Fibroblast of upper back skin (primary cell): ENCODE measurements at regions not wholly inside any gene's neighbourhood (a gene's known extent, or its start where the extent isn't known, plus 50 kb on each side); places are given as distances from the start of the nearest gene placed in this dataset.
"Not testable (repeated sequence)": the region's sequence is repeated elsewhere in the genome, so short reads cannot be mapped to it uniquely, and the experiment has no call there.

Experiments
- DNase-seq: peaks from one replicate; pipeline ENCODE4 v3.0.0-alpha.2; 2013

- no peak for DNase-seq
Measured at GRCh38 chr3:112736805-112737566, 96.0 kb upstream of the CCDC80 start.

GRCh38 chr3:112736386-112736785, 95.4 kb upstream of the CCDC80 start:
- peak; percentile 31 for DNase-seq

- no peak for DNase-seq
Measured at GRCh38 chr3:112735926-112736325, 95.0 kb upstream of the CCDC80 start.

GRCh38 chr3:112734736-112735350, 93.9 kb upstream of the CCDC80 start:
- DNase-seq: peak; percentile 87

DNA sequence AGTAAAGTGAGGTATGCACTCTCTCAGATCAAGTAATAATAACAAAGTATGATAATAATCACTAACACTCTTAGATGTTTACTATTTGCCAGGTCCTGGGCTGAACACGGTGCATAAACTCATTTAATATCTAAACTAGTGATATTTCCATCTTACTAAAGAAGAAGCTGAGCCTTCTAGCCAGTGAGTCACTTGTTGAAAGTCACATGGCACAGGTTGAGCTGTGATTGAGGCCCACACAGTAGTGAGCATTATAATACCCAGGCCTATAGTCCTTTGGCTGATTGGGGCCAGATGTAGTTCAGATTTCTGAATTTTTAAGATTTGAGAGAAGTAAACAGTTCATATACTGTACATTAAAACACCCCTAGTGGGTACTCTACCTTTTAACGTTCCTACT, 93.2 kb upstream of the CCDC80 start:
- peak; percentile 49 for DNase-seq

GRCh38 chr3:112730210-112730609, 89.3 kb upstream of the CCDC80 start:
- no peak for DNase-seq

DNA sequence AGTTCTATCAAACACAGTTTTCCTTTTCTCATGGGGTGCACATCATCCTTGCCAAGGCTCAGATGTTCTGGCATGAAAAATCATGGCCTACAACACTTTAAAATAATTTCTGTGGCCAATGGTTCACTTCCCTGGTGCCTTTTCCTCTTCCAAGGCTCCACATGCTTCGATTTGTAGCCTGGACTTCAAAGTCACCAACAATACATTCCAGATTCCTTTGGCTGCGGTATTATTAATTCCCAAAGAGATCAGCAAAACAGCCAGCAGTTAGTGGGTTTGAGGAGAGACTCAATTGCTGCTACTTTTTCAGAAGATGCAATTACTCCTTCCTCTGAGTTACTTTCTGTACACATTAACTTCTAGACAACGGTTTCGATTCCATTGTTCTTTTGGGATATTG, 80.3 kb upstream of the CCDC80 start:
- peak; percentile 64 for DNase-seq

GRCh38 chr3:112718967-112719366, 78.0 kb upstream of the CCDC80 start:
- DNase-seq: no peak

DNA sequence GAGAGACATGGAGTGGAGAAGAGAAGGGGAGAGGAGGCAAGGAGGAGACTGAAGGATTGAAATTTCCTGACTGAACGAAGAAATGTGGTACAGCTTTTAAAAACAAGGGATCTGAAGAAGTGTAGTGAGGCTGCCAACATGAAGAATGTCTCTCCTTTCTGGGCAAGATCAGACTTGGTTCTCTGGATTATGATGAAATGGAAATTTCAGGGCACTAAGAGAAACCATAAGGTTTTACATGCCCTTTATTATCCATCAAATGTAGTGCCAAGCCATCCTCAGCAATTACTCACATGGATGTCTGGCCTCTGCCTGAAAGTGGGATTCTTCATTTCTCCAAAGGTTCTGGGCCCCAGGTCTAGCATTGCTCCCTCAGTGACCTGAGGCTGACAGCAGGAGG, 77.6 kb upstream of the CCDC80 start:
- DNase-seq: no peak

GRCh38 chr3:112709911-112710310, 69.0 kb upstream of the CCDC80 start:
- DNase-seq: peak; percentile 43

DNA sequence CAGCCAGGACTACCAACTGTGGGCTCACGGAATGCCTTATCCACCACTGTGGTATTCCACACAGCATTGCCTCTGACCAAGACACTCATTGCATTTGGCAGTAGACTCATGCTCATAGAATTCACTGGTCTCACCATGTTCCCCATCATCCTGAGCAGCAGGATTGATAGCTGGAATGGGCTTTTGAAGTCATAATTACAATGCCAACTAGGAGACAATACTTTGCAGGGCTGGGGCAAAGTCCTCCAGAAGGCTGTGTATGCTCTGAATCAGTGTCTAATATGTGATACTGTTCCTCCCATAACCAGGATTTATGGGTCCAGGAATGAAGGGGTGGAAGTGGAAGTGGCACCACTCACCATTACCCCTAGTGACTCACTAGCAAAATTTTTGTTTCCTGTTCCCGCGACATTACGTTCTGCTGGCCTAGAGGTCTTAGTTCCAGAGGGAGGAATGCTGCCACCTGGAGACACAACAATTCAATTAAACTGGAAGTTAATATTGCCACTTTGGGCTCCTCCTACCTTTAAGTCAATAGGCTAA, 58.6 kb upstream of the CCDC80 start:
- peak; percentile 79 for DNase-seq

- not testable (repeated sequence) for DNase-seq
Measured at GRCh38 chr3:112698442-112698841, 57.5 kb upstream of the CCDC80 start.

- not testable (repeated sequence) for DNase-seq
Measured at GRCh38 chr3:112696244-112696643, 55.3 kb upstream of the CCDC80 start.

DNA sequence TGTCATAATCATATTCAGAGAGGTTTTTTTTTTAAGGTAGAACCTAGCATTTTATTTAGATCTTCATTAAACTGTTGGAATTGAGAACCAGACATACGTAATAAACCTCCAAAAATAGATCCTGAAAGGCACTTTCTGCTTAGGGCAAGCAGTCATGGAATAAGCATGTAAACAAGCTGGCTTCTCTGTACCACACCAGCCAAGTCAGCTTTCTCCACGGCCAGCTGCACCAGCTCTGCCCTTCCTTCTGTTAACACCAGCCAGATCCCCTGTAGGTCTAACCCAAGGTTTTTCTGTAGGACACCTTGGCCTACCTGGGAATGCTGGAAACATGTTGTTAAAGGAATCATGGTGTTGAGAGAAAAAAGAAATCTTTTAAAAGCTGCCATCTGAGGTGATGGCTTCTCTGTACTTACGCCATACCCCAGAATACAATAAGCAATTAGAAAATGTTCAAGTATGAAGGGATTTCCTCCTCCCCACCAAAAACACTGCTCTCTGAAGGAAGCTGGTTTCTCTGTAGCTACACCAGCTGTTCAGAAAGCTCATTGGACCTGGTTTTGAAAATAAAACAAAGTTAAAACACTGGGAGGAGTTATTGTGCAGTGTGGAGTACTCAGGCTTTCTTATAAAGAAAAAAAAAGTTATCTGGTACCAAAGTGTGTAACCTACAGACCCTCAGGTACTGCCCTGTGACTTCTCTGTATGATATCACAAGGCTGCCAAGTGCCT, 54.6 kb upstream of the CCDC80 start:
- DNase-seq: peak; percentile 41

- not testable (repeated sequence) for DNase-seq
Measured at GRCh38 chr3:112694906-112695305, 54.0 kb upstream of the CCDC80 start.

DNA sequence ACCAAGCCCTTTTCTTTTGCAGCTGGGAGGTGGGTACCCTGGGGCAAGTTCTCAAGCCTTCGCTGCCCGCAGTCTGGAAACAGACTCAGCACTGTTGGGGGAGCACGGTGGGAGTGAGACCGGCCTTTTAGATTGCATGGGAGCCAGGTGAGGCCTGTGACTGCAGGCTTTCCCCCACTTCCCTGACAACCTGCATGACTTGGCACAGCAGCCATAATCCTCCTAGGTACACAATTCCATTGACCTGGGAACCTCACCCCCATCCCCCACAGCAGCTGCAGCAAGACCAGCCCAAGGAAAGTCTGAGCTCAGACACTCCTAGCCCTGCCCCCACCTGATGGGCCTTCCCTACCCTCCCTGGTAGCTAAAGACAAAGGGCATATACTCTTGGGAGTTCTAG, 52.2 kb upstream of the CCDC80 start:
- no peak for DNase-seq
